ENCODE measurements at regions not wholly inside any gene's neighbourhood (a gene's known extent, or its start where the extent isn't known, plus 50 kb on each side); places are given as distances from the start of the nearest gene placed in this dataset.

GRCh38 chr6:119986934-119987549 lies 637.5 kb upstream of the MAN1A1 start:
- TF ChIP-seq EZH2 (IDR thresholded peaks at IDR 0.05; ENCODE audit: insufficient read depth, poor library complexity, severe bottlenecking) = no peak
- TF ChIP-seq EZH2phosphoT487 (IDR thresholded peaks at IDR 0.05; ENCODE audit: insufficient read depth, low read depth) = no peak
